ENCODE measurements at regions not wholly inside any gene's neighbourhood (a gene's known extent, or its start where the extent isn't known, plus 50 kb on each side); places are given as distances from the start of the nearest gene placed in this dataset.

DNA sequence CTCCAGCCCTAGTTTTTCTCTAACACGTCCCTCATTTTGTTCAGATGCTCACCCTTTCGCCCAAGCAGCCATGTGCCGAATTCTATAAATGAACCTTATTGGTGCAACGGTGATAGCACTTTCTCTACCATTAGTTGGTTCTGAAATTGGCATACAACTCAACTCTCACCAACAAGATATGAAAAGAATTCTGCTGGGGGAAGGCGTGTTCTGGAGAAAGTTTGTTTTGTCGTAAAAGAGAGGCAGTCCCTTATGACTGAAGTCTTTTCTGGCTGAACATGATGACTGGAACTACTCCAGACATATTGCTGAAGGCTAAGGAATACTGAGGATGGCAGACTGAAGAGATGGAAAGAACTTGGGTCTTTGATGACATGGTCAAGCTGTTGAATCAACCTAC, 91.8 kb upstream of the UBE2E2 start:
- H3K36me3 Mint-ChIP-seq (ENCODE audit: insufficient read depth in 1 of 3, low read depth in 3 of 3), result no peaks in the 10 kb centered on the region
- Histone ChIP-seq H2AK5ac (ENCODE audit: insufficient read length, low read length) (no peak overlapping the region), H4K8ac (replicated peaks; ENCODE audit: insufficient read length, low read depth, low read length) (no peak overlapping the region), H3K9me3 (ENCODE audit: control insufficient read depth, low read depth, low read length) (no peaks in the 10 kb centered on the region), H2BK120ac (ENCODE audit: low read depth, low read length, poor library complexity, severe bottlenecking) (no peak overlapping the region), H3T11ph (ENCODE audit: low read length) (no peak overlapping the region), H3K27ac (ENCODE audit: insufficient read length, low read depth, low read length) (no peak overlapping the region), H3K4ac (ENCODE audit: low read depth, low read length) (no peak overlapping the region), H3K18ac (ENCODE audit: insufficient read length, low read depth, low read length) (no peak overlapping the region), H3K23me2 (ENCODE audit: insufficient read length, low read depth, low read length, poor library complexity, severe bottlenecking) (no peaks in the 10 kb centered on the region), H3K79me2 (ENCODE audit: insufficient read depth, low read length) (no peaks in the 10 kb centered on the region), H3K9ac (ENCODE audit: extremely low read depth, insufficient read length, low read length) (no peak overlapping the region), H2AFZ (ENCODE audit: low read length) (no peak overlapping the region), H2BK15ac (ENCODE audit: low read depth, low read length) (no peak overlapping the region), H3K27me3 (ENCODE audit: insufficient read depth, low read length) (no peaks in the 10 kb centered on the region), H4K20me1 (ENCODE audit: control insufficient read depth, insufficient read depth, insufficient read length) (no peaks in the 10 kb centered on the region), H2BK20ac (ENCODE audit: low read depth, low read length, poor library complexity, severe bottlenecking) (no peak overlapping the region), H3K23ac (ENCODE audit: insufficient read length, low read depth, low read length) (no peak overlapping the region), H3K4me1 (ENCODE audit: insufficient read depth, low read length) (peaks cover 2% of the 10 kb centered on the region; the same call in 1 of the 2 replicates), H2BK12ac (ENCODE audit: insufficient read length, low read depth, low read length) (no peak overlapping the region), H2BK5ac (ENCODE audit: insufficient read length, low read length) (no peak overlapping the region), H4K5ac (ENCODE audit: insufficient read length, low read depth, low read length) (no peak overlapping the region), H3K56ac (ENCODE audit: insufficient read length, low read depth, low read length) (no peak overlapping the region), H3K14ac (ENCODE audit: insufficient read depth, low read length) (no peak overlapping the region), H3K79me1 (ENCODE audit: insufficient read depth, low read depth, low read length, poor library complexity, severe bottlenecking) (no peaks in the 10 kb centered on the region), H3K4me2 (ENCODE audit: insufficient read depth, insufficient read length, low read length) (no peak overlapping the region), H4K91ac (ENCODE audit: insufficient read length, low read depth, low read length) (no peak overlapping the region)
- DNase-seq, result no peak
- H3K27me3 Mint-ChIP-seq (ENCODE audit: low read depth), result no peaks in the 10 kb centered on the region
- TF ChIP-seq CTCF (conservative IDR thresholded peaks at IDR 0.05), result no peak
- H3K4me1 Mint-ChIP-seq, result peaks cover 11 to 14% of the 10 kb centered on the region in 2 experiments
- peaks cover 0 to 3% of the 10 kb centered on the region in 2 experiments; a peak in 1 of 5 replicates for H3K9me3 Mint-ChIP-seq
- no peak overlapping the region for H3K4me3 Mint-ChIP-seq
- WGBS (ENCODE audit: extremely low coverage, insufficient read length, low lambda C conversion rate), result no CpG with 5 or more reads among the region's 6 CpGs
- no peak overlapping the region for H3K27ac Mint-ChIP-seq
